Left lung (tissue), 4 donors: ENCODE measurements at regions not wholly inside any gene's neighbourhood (a gene's known extent, or its start where the extent isn't known, plus 50 kb on each side); places are given as distances from the start of the nearest gene placed in this dataset.

Experiments
- ATAC-seq: fragments of 200-7000 bp; cut with Tn5 transposase; one replicate; pipeline ENCODE4 v1.9.1; 2020; ENCODE audit warnings: moderate library complexity
- DNase-seq, 4 donors: peaks; one replicate each; pipeline ENCODE4 v3.0.0-alpha.2; 2013 to 2020
- H3K27ac ChIP-seq, 2 donors: fragments of 200-600 bp; sonication (generic) in 1 of 2; one replicate each; pipeline versions ENCODE4 v1.5.0 to v1.8.0; 2020 to 2021
- H3K27me3 ChIP-seq, 2 donors: fragments of 200-600 bp; sonication (generic) in 1 of 2; one replicate each; pipeline versions ENCODE4 v1.5.0 to v1.8.0; 2020 to 2021
- H3K36me3 ChIP-seq, 2 donors: fragments of 200-600 bp; sonication (generic) in 1 of 2; one replicate each; pipeline versions ENCODE4 v1.5.0 to v1.8.0; 2020 to 2021
- H3K4me1 ChIP-seq, 2 donors: fragments of 200-600 bp; one replicate each; pipeline ENCODE4 v1.8.0; 2021
- H3K4me3 ChIP-seq, 2 donors: fragments of 200-600 bp; sonication (generic) in 1 of 2; one replicate each; pipeline versions ENCODE4 v1.5.0 to v1.8.0; 2020 to 2021; ENCODE audit warnings: mild to moderate bottlenecking in 1 of 2
- H3K9me3 ChIP-seq, 2 donors: fragments of 200-600 bp; sonication (generic) in 1 of 2; one replicate each; pipeline versions ENCODE4 v1.5.0 to v1.8.0; 2020 to 2021
- CTCF ChIP-seq, 2 donors: fragments of 200-600 bp; sonication (generic) in 1 of 2; IDR thresholded peaks; one replicate each; pipeline versions ENCODE4 v1.5.0 to v1.8.0; 2021; ENCODE audit warnings: antibody characterized with exemption in 2 of 2
- intact Hi-C, 2 donors: fragments of 100-400 bp; cut with DNase I; formaldehyde crosslinking; loops; one replicate each; pipeline versions ENCODE4 v1.11.2 to v1.14.2; 2022
- donor health status: DM: no; HTN: yes; CAD: no.
- donor health status: DM: no; HTN: no; CAD: no.

GRCh38 chr11:100469835-100470234, 217.3 kb upstream of the ARHGAP42 start:
- no peak for TF ChIP-seq CTCF (IDR thresholded peaks at IDR 0.05)
- H3K36me3 ChIP-seq, result no peaks in the 10 kb centered on the region
- intact Hi-C loops, result no loop called here
- no peak overlapping the region for H3K4me3 ChIP-seq
- no peak overlapping the region for H3K27ac ChIP-seq
- ATAC-seq, result no peak
- peaks cover 0 to 5% of the 10 kb centered on the region in 2 donors for H3K9me3 ChIP-seq
- peak in 2 of 4 donors; percentile 39 to 73 for DNase-seq
- H3K4me1 ChIP-seq, result no peaks in the 10 kb centered on the region
- no peaks in the 10 kb centered on the region for H3K27me3 ChIP-seq

GRCh38 chr11:100472727-100473389, 214.2 kb upstream of the ARHGAP42 start:
- no peak for DNase-seq
- intact Hi-C loops, result no loop called here
- TF ChIP-seq CTCF (IDR thresholded peaks at IDR 0.05), result no peak
- no peak overlapping the region for H3K27ac ChIP-seq
- ATAC-seq, result no peak
- no peaks in the 10 kb centered on the region for H3K27me3 ChIP-seq
- H3K4me3 ChIP-seq, result no peak overlapping the region
- no peaks in the 10 kb centered on the region for H3K9me3 ChIP-seq
- H3K36me3 ChIP-seq, result no peaks in the 10 kb centered on the region
- no peaks in the 10 kb centered on the region for H3K4me1 ChIP-seq

GRCh38 chr11:100473390-100473740, 213.7 kb upstream of the ARHGAP42 start:
- Histone ChIP-seq H3K9me3 (no peaks in the 10 kb centered on the region), H3K4me3 (no peak overlapping the region), H3K27ac (no peak overlapping the region), H3K4me1 (no peaks in the 10 kb centered on the region), H3K36me3 (no peaks in the 10 kb centered on the region), H3K27me3 (no peaks in the 10 kb centered on the region)
- ATAC-seq, result no peak
- no peak for DNase-seq
- no peak for TF ChIP-seq CTCF (IDR thresholded peaks at IDR 0.05)
- intact Hi-C loops, result no loop called here

GRCh38 chr11:100484948-100485347, 202.1 kb upstream of the ARHGAP42 start:
- DNase-seq (no peak), ATAC-seq (no peak)
- intact Hi-C loops, result no loop called here
- no peaks in the 10 kb centered on the region for H3K27me3 ChIP-seq
- TF ChIP-seq CTCF (IDR thresholded peaks at IDR 0.05), result no peak
- no peaks in the 10 kb centered on the region for H3K36me3 ChIP-seq
- no peaks in the 10 kb centered on the region for H3K4me1 ChIP-seq
- no peak overlapping the region for H3K27ac ChIP-seq
- peaks cover 0 to 46% of the 10 kb centered on the region in 2 donors for H3K9me3 ChIP-seq
- H3K4me3 ChIP-seq, result no peak overlapping the region

GRCh38 chr11:100498780-100499179, 188.3 kb upstream of the ARHGAP42 start:
- ATAC-seq, result no peak
- H3K4me3 ChIP-seq, result no peak overlapping the region
- H3K36me3 ChIP-seq, result no peaks in the 10 kb centered on the region
- TF ChIP-seq CTCF (IDR thresholded peaks at IDR 0.05), result no peak
- DNase-seq, result no peak
- H3K27me3 ChIP-seq, result no peaks in the 10 kb centered on the region
- no peak overlapping the region for H3K27ac ChIP-seq
- intact Hi-C loops, result no loop called here
- peaks cover 0 to 25% of the 10 kb centered on the region in 2 donors for H3K9me3 ChIP-seq
- H3K4me1 ChIP-seq, result no peaks in the 10 kb centered on the region
